ENCODE measurements at regions not wholly inside any gene's neighbourhood (a gene's known extent, or its start where the extent isn't known, plus 50 kb on each side); places are given as distances from the start of the nearest gene placed in this dataset.

DNA sequence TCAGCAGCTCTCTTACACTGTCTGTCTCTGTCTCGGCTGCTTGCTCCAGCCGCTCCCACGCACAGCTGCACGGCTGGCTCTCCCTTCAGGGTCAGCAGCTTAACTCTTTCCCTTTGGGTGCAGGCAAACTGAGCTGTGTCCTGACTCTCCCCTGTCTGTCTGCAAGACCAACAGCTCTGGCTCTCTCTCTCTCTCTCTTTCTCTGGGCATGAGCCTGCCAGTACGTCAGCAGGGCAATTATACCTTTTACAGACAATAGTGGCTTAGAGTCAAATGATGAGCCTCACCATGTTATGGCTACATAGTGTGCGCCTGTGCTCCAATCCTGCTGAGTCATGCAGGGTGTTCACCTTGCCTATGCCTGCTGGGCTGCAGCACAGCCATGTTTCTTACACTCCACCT, 120.5 kb upstream of the DDHD1 start:
- Histone ChIP-seq H3K36me3 (ENCODE audit: control insufficient read depth, low read length) (no peaks in the 10 kb centered on the region), H3K4me2 (ENCODE audit: low read length) (no peak overlapping the region), H4K20me1 (ENCODE audit: control insufficient read depth, insufficient read depth, low read depth, low read length) (no peaks in the 10 kb centered on the region), H3K27ac (ENCODE audit: low read depth, low read length) (no peak overlapping the region), H3F3A (ENCODE audit: control insufficient read depth, insufficient read depth) (no peaks in the 10 kb centered on the region), H3K79me2 (ENCODE audit: control insufficient read depth, low read length) (no peaks in the 10 kb centered on the region), H3K9me3 (ENCODE audit: control insufficient read depth, insufficient read depth, low read length) (peaks cover 6% of the 10 kb centered on the region; the same call in 1 of the 2 replicates), H3K9me2 (replicated peaks; ENCODE audit: control insufficient read depth, low read length) (no peaks in the 10 kb centered on the region), H3K27me3 (ENCODE audit: control insufficient read depth, low read length) (no peaks in the 10 kb centered on the region), H3K4me3 (ENCODE audit: low read length) (no peak overlapping the region), H3K4me1 (ENCODE audit: control insufficient read depth, low read length) (no peaks in the 10 kb centered on the region)
- no peak for TF ChIP-seq EZH2phosphoT487 (IDR thresholded peaks at IDR 0.05; ENCODE audit: borderline replicate concordance, low read length)
- TF ChIP-seq, protein P1, sequence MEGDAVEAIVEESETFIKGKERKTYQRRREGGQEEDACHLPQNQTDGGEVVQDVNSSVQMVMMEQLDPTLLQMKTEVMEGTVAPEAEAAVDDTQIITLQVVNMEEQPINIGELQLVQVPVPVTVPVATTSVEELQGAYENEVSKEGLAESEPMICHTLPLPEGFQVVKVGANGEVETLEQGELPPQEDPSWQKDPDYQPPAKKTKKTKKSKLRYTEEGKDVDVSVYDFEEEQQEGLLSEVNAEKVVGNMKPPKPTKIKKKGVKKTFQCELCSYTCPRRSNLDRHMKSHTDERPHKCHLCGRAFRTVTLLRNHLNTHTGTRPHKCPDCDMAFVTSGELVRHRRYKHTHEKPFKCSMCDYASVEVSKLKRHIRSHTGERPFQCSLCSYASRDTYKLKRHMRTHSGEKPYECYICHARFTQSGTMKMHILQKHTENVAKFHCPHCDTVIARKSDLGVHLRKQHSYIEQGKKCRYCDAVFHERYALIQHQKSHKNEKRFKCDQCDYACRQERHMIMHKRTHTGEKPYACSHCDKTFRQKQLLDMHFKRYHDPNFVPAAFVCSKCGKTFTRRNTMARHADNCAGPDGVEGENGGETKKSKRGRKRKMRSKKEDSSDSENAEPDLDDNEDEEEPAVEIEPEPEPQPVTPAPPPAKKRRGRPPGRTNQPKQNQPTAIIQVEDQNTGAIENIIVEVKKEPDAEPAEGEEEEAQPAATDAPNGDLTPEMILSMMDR (IDR thresholded peaks at IDR 0.05; ENCODE audit: low read depth, low read length, poor library complexity, severe bottlenecking), result no peak

- Histone ChIP-seq H3K9me2 (replicated peaks; ENCODE audit: control insufficient read depth, low read length) (no peaks in the 10 kb centered on the region), H3K36me3 (ENCODE audit: control insufficient read depth, low read length) (no peaks in the 10 kb centered on the region), H4K20me1 (ENCODE audit: control insufficient read depth, insufficient read depth, low read depth, low read length) (no peaks in the 10 kb centered on the region), H3K4me1 (ENCODE audit: control insufficient read depth, low read length) (no peaks in the 10 kb centered on the region), H3K27me3 (ENCODE audit: control insufficient read depth, low read length) (no peaks in the 10 kb centered on the region), H3K4me3 (ENCODE audit: low read length) (no peak overlapping the region), H3K4me2 (ENCODE audit: low read length) (no peak overlapping the region), H3F3A (ENCODE audit: control insufficient read depth, insufficient read depth) (no peaks in the 10 kb centered on the region), H3K27ac (ENCODE audit: low read depth, low read length) (no peak overlapping the region), H3K9me3 (ENCODE audit: control insufficient read depth, insufficient read depth, low read length) (no peaks in the 10 kb centered on the region), H3K79me2 (ENCODE audit: control insufficient read depth, low read length) (no peaks in the 10 kb centered on the region)
- TF ChIP-seq EZH2phosphoT487 (IDR thresholded peaks at IDR 0.05; ENCODE audit: borderline replicate concordance, low read length), result no peak
- TF ChIP-seq, protein P1 (IDR thresholded peaks at IDR 0.05; ENCODE audit: low read depth, low read length, poor library complexity, severe bottlenecking), result no peak
These were observed 111.9 kb upstream of the DDHD1 start for GRCh38 chr14:53265025-53265424.

DNA sequence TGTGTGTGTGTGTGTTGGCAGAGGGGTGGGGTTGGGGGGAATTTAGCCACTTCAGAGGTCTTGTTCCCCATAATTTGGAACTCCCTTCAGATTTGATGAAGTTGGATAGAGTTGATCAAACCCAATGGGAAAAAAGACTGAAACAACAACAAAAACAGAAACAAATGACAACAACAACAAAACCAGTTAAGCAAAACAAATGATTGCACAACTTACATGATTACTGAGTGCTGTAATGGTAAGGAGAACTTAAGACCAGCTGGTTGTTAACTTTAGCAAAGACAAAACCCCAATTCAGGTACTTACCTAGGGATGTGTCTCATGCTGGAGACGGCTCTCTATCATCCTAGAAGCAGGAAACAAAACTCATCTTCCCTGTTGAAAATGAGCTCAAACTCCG, 107.8 kb upstream of the DDHD1 start:
- no peak for TF ChIP-seq EZH2phosphoT487 (IDR thresholded peaks at IDR 0.05; ENCODE audit: borderline replicate concordance, low read length)
- TF ChIP-seq, protein P1 (IDR thresholded peaks at IDR 0.05; ENCODE audit: low read depth, low read length, poor library complexity, severe bottlenecking), result no peak
- Histone ChIP-seq H3K9me3 (ENCODE audit: control insufficient read depth, insufficient read depth, low read length) (no peaks in the 10 kb centered on the region), H3K4me2 (ENCODE audit: low read length) (no peak overlapping the region), H3F3A (ENCODE audit: control insufficient read depth, insufficient read depth) (no peaks in the 10 kb centered on the region), H3K4me3 (ENCODE audit: low read length) (no peak overlapping the region), H3K27ac (ENCODE audit: low read depth, low read length) (no peak overlapping the region), H4K20me1 (ENCODE audit: control insufficient read depth, insufficient read depth, low read depth, low read length) (no peaks in the 10 kb centered on the region), H3K79me2 (ENCODE audit: control insufficient read depth, low read length) (no peaks in the 10 kb centered on the region), H3K27me3 (ENCODE audit: control insufficient read depth, low read length) (no peaks in the 10 kb centered on the region), H3K36me3 (ENCODE audit: control insufficient read depth, low read length) (no peaks in the 10 kb centered on the region), H3K9me2 (replicated peaks; ENCODE audit: control insufficient read depth, low read length) (no peaks in the 10 kb centered on the region), H3K4me1 (ENCODE audit: control insufficient read depth, low read length) (no peaks in the 10 kb centered on the region)

DNA sequence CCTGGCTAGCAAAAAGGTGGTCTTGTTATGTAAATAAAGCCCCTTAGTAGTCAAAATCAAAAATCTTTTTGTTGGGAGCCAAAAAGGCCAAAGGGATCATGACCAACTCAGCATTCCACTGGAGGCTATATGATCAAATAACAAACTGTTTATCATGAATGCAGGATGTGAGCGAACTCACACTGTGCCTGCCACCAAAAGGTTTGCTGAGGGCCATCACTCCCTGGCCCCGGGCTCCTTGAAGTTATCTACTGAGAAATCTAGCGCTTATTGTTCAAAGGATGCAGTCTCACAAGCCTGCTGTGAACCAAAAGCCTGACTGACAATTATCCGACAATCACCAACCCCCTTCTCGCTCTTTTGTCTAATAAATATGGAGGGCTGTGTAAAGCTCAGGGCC, 107.2 kb upstream of the DDHD1 start:
- no peaks in the 10 kb centered on the region for H3F3A ChIP-seq (ENCODE audit: control insufficient read depth, insufficient read depth)
- no peaks in the 10 kb centered on the region for H3K9me3 ChIP-seq (ENCODE audit: control insufficient read depth, insufficient read depth, low read length)
- H3K4me3 ChIP-seq (ENCODE audit: low read length), result no peak overlapping the region
- no peaks in the 10 kb centered on the region for H3K9me2 ChIP-seq (replicated peaks; ENCODE audit: control insufficient read depth, low read length)
- no peaks in the 10 kb centered on the region for H3K27me3 ChIP-seq (ENCODE audit: control insufficient read depth, low read length)
- H3K4me2 ChIP-seq (ENCODE audit: low read length), result no peak overlapping the region
- H3K79me2 ChIP-seq (ENCODE audit: control insufficient read depth, low read length), result no peaks in the 10 kb centered on the region
- H3K4me1 ChIP-seq (ENCODE audit: control insufficient read depth, low read length), result no peaks in the 10 kb centered on the region
- TF ChIP-seq EZH2phosphoT487 (IDR thresholded peaks at IDR 0.05; ENCODE audit: borderline replicate concordance, low read length), result no peak
- H4K20me1 ChIP-seq (ENCODE audit: control insufficient read depth, insufficient read depth, low read depth, low read length), result no peaks in the 10 kb centered on the region
- no peak overlapping the region for H3K27ac ChIP-seq (ENCODE audit: low read depth, low read length)
- H3K36me3 ChIP-seq (ENCODE audit: control insufficient read depth, low read length), result no peaks in the 10 kb centered on the region

Measured in DOHH2 (cell line).